ENCODE measurements at regions not wholly inside any gene's neighbourhood (a gene's known extent, or its start where the extent isn't known, plus 50 kb on each side); places are given as distances from the start of the nearest gene placed in this dataset.

DNA sequence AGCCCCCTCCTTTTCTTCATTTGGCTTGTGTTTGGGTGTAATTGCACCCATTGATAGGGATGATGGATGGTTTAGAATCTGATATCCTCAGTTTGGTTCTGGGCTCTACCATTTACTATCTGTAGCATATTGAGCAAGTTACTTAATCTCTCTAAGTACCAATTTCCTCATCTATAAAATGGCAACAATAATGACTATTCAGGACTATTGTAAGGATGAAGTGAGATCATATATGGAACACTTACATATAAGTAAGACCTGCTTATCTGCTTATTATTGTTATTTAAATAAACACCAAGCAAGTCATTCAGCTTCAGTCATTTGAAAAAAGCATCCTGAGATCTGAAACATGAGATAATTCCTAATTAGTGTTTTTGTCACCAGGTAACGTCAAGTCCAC, 127.0 kb downstream of the SEC23IP start:
- TF ChIP-seq, protein P1, sequence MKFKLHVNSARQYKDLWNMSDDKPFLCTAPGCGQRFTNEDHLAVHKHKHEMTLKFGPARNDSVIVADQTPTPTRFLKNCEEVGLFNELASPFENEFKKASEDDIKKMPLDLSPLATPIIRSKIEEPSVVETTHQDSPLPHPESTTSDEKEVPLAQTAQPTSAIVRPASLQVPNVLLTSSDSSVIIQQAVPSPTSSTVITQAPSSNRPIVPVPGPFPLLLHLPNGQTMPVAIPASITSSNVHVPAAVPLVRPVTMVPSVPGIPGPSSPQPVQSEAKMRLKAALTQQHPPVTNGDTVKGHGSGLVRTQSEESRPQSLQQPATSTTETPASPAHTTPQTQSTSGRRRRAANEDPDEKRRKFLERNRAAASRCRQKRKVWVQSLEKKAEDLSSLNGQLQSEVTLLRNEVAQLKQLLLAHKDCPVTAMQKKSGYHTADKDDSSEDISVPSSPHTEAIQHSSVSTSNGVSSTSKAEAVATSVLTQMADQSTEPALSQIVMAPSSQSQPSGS (CRISPR knock-in tag; IDR thresholded peaks at IDR 0.05; ENCODE audit: borderline replicate concordance, low read depth): no peak
- TF ChIP-seq, protein P2, sequence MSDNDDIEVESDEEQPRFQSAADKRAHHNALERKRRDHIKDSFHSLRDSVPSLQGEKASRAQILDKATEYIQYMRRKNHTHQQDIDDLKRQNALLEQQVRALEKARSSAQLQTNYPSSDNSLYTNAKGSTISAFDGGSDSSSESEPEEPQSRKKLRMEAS (CRISPR knock-in tag; IDR thresholded peaks at IDR 0.05): no peak
- TF ChIP-seq JUN (CRISPR knock-in tag; IDR thresholded peaks at IDR 0.05): no peak
- TF ChIP-seq, protein P3, sequence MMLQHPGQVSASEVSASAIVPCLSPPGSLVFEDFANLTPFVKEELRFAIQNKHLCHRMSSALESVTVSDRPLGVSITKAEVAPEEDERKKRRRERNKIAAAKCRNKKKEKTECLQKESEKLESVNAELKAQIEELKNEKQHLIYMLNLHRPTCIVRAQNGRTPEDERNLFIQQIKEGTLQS (CRISPR knock-in tag; conservative IDR thresholded peaks at IDR 0.05): no peak
